ENCODE measurements at regions not wholly inside any gene's neighbourhood (a gene's known extent, or its start where the extent isn't known, plus 50 kb on each side); places are given as distances from the start of the nearest gene placed in this dataset.

DNA sequence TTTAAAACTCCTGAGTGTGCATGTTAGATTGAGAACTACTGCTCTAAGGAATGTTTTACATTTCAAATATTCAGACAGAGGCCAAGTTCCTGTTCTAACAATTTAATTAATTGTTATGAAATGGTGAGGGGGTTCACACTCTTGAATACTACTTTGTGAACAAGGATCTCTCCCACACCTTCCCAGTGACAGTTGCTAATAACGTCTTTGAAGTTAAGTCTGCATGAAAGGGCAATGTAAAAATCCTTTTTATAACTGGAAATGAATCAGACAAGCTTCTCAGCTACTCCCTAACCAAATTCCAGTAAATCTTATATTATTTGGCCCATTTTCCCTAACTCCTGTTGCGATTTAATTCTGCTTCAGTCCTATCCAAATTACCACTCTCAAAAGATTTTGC lies 828.5 kb upstream of the ADAMTS5 start:
- H3K4me1 Mint-ChIP-seq: no peaks in the 10 kb centered on the region
- WGBS (ENCODE audit: insufficient coverage): no CpG with 5 or more reads among the region's 2 CpGs

DNA sequence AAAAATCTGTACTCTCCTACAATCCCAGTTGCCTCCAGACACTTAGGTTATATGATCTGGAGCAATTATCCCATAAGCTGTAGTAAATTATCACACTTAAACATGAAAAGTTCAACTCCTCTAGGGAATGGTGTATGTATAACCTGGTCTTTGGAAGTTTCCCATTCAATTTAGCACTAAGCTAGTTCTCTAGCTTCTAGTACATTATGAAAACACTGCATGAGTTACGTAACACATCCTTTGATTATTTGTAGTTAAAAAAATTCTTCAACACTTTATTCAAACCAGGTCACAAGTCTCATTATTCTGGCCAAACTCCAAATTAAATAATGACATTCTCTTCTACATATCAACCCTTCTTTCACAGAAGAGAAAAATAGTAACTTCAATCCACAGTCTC lies 827.0 kb upstream of the ADAMTS5 start:
- DNase-seq: no peak
- Histone ChIP-seq H3K9me3 (replicated peaks in 1 of 2; ENCODE audit: control insufficient read depth in 1 of 2, insufficient read depth in 1 of 2, low read length in 2 of 2) (peaks cover 0 to 3% of the 10 kb centered on the region in 2 donors), H3K9ac (ENCODE audit: insufficient read depth, low read length, poor library complexity, severe bottlenecking) (no peak overlapping the region), H3K36me3 (replicated peaks in 1 of 2; ENCODE audit: control insufficient read depth in 1 of 2, insufficient read depth in 2 of 2, low read length in 2 of 2) (no peaks in the 10 kb centered on the region), H3K27me3 (ENCODE audit: control insufficient read depth in 2 of 2, insufficient read depth in 2 of 2, low read length in 2 of 2) (no peaks in the 10 kb centered on the region), H3K4me3 (replicated peaks in 1 of 3; ENCODE audit: low read depth in 2 of 3, low read length in 3 of 3) (no peak overlapping the region), H3K4me2 (replicated peaks; ENCODE audit: extremely low read depth, low read length, poor library complexity, severe bottlenecking) (no peak overlapping the region), H3K4me1 (ENCODE audit: control insufficient read depth in 1 of 2, insufficient read depth in 2 of 2, low read length in 2 of 2) (no peaks in the 10 kb centered on the region), H2AFZ (ENCODE audit: insufficient read depth, low read depth, low read length, poor library complexity, severe bottlenecking) (no peak overlapping the region), H4K20me1 (ENCODE audit: insufficient read depth, low read length) (no peaks in the 10 kb centered on the region), H3K79me2 (ENCODE audit: insufficient read depth, low read length) (no peaks in the 10 kb centered on the region), H3K27ac (ENCODE audit: low read depth in 1 of 2, low read length in 2 of 2) (no peak overlapping the region)
- intact Hi-C loops (cut with micrococcal nuclease): no loop called here
- TF ChIP-seq, protein P1, sequence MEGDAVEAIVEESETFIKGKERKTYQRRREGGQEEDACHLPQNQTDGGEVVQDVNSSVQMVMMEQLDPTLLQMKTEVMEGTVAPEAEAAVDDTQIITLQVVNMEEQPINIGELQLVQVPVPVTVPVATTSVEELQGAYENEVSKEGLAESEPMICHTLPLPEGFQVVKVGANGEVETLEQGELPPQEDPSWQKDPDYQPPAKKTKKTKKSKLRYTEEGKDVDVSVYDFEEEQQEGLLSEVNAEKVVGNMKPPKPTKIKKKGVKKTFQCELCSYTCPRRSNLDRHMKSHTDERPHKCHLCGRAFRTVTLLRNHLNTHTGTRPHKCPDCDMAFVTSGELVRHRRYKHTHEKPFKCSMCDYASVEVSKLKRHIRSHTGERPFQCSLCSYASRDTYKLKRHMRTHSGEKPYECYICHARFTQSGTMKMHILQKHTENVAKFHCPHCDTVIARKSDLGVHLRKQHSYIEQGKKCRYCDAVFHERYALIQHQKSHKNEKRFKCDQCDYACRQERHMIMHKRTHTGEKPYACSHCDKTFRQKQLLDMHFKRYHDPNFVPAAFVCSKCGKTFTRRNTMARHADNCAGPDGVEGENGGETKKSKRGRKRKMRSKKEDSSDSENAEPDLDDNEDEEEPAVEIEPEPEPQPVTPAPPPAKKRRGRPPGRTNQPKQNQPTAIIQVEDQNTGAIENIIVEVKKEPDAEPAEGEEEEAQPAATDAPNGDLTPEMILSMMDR (IDR thresholded peaks at IDR 0.05): no peak
- Mint-ChIP-seq H3K4me3 (no peak overlapping the region), H3K4me1 (no peaks in the 10 kb centered on the region), H3K9me3 (peaks cover 0 to 8% (median 2%) of the 10 kb centered on the region in 7 donors), H3K36me3 (no peaks in the 10 kb centered on the region), H3K27me3 (ENCODE audit: low read depth in 3 of 3) (peaks cover 0 to 2% (median 1%) of the 10 kb centered on the region in 3 donors), H3K27ac (no peak overlapping the region)
- no CpG with 5 or more reads among the region's 1 CpG for WGBS (ENCODE audit: insufficient coverage)

More for the DNA sequence above, 828.5 kb upstream of the ADAMTS5 start:
- Histone ChIP-seq H3K4me1 (ENCODE audit: control insufficient read depth in 1 of 2, insufficient read depth in 2 of 2, low read length in 2 of 2) (no peaks in the 10 kb centered on the region), H3K4me2 (replicated peaks; ENCODE audit: extremely low read depth, low read length, poor library complexity, severe bottlenecking) (no peak overlapping the region), H3K36me3 (replicated peaks in 1 of 2; ENCODE audit: control insufficient read depth in 1 of 2, insufficient read depth in 2 of 2, low read length in 2 of 2) (no peaks in the 10 kb centered on the region), H2AFZ (ENCODE audit: insufficient read depth, low read depth, low read length, poor library complexity, severe bottlenecking) (no peak overlapping the region), H3K9me3 (replicated peaks in 1 of 2; ENCODE audit: control insufficient read depth in 1 of 2, insufficient read depth in 1 of 2, low read length in 2 of 2) (peaks cover 0 to under 1% of the 10 kb centered on the region in 2 donors), H3K27ac (ENCODE audit: low read depth in 1 of 2, low read length in 2 of 2) (no peak overlapping the region), H3K9ac (ENCODE audit: insufficient read depth, low read length, poor library complexity, severe bottlenecking) (no peak overlapping the region), H3K79me2 (ENCODE audit: insufficient read depth, low read length) (no peaks in the 10 kb centered on the region), H4K20me1 (ENCODE audit: insufficient read depth, low read length) (no peaks in the 10 kb centered on the region), H3K27me3 (ENCODE audit: control insufficient read depth in 2 of 2, insufficient read depth in 2 of 2, low read length in 2 of 2) (no peaks in the 10 kb centered on the region), H3K4me3 (replicated peaks in 1 of 3; ENCODE audit: low read depth in 2 of 3, low read length in 3 of 3) (no peak overlapping the region)
- Mint-ChIP-seq H3K9me3 (peaks cover 0 to 2% (median 1%) of the 10 kb centered on the region in 7 donors), H3K27ac (no peak overlapping the region), H3K36me3 (no peaks in the 10 kb centered on the region), H3K27me3 (ENCODE audit: low read depth in 3 of 3) (peaks cover 0 to 1% (median under 1%) of the 10 kb centered on the region in 3 donors), H3K4me3 (no peak overlapping the region)
- intact Hi-C loops (cut with micrococcal nuclease): no loop called here
- TF ChIP-seq, protein P1 (IDR thresholded peaks at IDR 0.05): no peak
- no peak for DNase-seq
